Activated CD8-positive, alpha-beta memory T cell treated with anti-CD3 and anti-CD28 coated beads, Interleukin-2, amount 50 U/mL, for 1 hour (primary cell): ENCODE measurements at regions not wholly inside any gene's neighbourhood (a gene's known extent, or its start where the extent isn't known, plus 50 kb on each side); places are given as distances from the start of the nearest gene placed in this dataset.

Experiments used
- DNase-seq: peaks from one replicate; pipeline ENCODE4 v3.0.0-alpha.2; 2020; ENCODE audit errors: extremely low read depth

GRCh38 chr5:175109058-175109755 is 334.8 kb downstream of the DRD1 start:
- no peak for DNase-seq

GRCh38 chr5:175107865-175108264 is 336.1 kb downstream of the DRD1 start:
- DNase-seq = no peak

GRCh38 chr5:175107028-175107588 is 336.9 kb downstream of the DRD1 start:
- DNase-seq = no peak

GRCh38 chr5:175104677-175105076 is 339.3 kb downstream of the DRD1 start:
- DNase-seq = no peak

- no peak for DNase-seq
These were observed 340.2 kb downstream of the DRD1 start for GRCh38 chr5:175103746-175104145.

GRCh38 chr5:175102717-175103116 is 341.3 kb downstream of the DRD1 start:
- no peak for DNase-seq

- no peak for DNase-seq
These were observed 345.7 kb downstream of the DRD1 start for GRCh38 chr5:175098301-175098700.

- no peak for DNase-seq
These were observed 347.4 kb downstream of the DRD1 start for GRCh38 chr5:175096469-175097165.

GRCh38 chr5:175094461-175094860 is 349.5 kb downstream of the DRD1 start:
- no peak for DNase-seq

GRCh38 chr5:175092691-175093090 is 351.3 kb downstream of the DRD1 start:
- no peak for DNase-seq

- no peak for DNase-seq
These were observed 355.0 kb downstream of the DRD1 start for GRCh38 chr5:175088963-175089362.

GRCh38 chr5:175082866-175083590 is 358.6 kb downstream of the MSX2 start:
- no peak for DNase-seq

- DNase-seq = no peak
These were observed 358.0 kb downstream of the MSX2 start for GRCh38 chr5:175082346-175082745.

GRCh38 chr5:175079707-175080106 is 355.3 kb downstream of the MSX2 start:
- DNase-seq = no peak

GRCh38 chr5:175070283-175070682 is 345.9 kb downstream of the MSX2 start:
- DNase-seq = no peak

- DNase-seq = no peak
These were observed 335.9 kb downstream of the MSX2 start for GRCh38 chr5:175060257-175060656.

- no peak for DNase-seq
These were observed 335.4 kb downstream of the MSX2 start for GRCh38 chr5:175059687-175060211.

- no peak for DNase-seq
These were observed 332.4 kb downstream of the MSX2 start for GRCh38 chr5:175056831-175057230.

- DNase-seq = no peak
These were observed 329.9 kb downstream of the MSX2 start for GRCh38 chr5:175054243-175054642.

- DNase-seq = no peak
These were observed 328.0 kb downstream of the MSX2 start for GRCh38 chr5:175052351-175052750.

- no peak for DNase-seq
These were observed 322.7 kb downstream of the MSX2 start for GRCh38 chr5:175047048-175047447.

GRCh38 chr5:175045820-175046219 is 321.4 kb downstream of the MSX2 start:
- DNase-seq = no peak
